DOHH2 (cell line): ENCODE measurements at regions not wholly inside any gene's neighbourhood (a gene's known extent, or its start where the extent isn't known, plus 50 kb on each side); places are given as distances from the start of the nearest gene placed in this dataset.

Experiments used
- H3F3A ChIP-seq: fragments of 200-600 bp; sonication (generic), shearing (Covaris generic); 2 replicates; pipeline ENCODE4 v1.6.0; 2016; ENCODE audit warnings: antibody characterized with exemption, mild to moderate bottlenecking; ENCODE audit not compliant: control insufficient read depth, insufficient read depth
- H3K27ac ChIP-seq: fragments of 200-600 bp; sonication (generic); 2 replicates; pipeline ENCODE4 v1.5.1; 2014; ENCODE audit warnings: low read depth, mild to moderate bottlenecking, low read length, moderate library complexity
- H3K27me3 ChIP-seq: fragments of 200-600 bp; sonication (generic); 2 replicates; pipeline ENCODE4 v1.6.1; 2014; ENCODE audit warnings: mild to moderate bottlenecking, low read length, mixed read lengths; ENCODE audit not compliant: control insufficient read depth
- H3K36me3 ChIP-seq: fragments of 200-600 bp; sonication (generic); 2 replicates; pipeline ENCODE4 v1.6.1; 2014; ENCODE audit warnings: mild to moderate bottlenecking, low read length, moderate library complexity, mixed read lengths; ENCODE audit not compliant: control insufficient read depth
- H3K4me1 ChIP-seq: fragments of 200-600 bp; sonication (generic); 2 replicates; pipeline ENCODE4 v1.6.1; 2014; ENCODE audit warnings: mild to moderate bottlenecking, low read length, mixed read lengths; ENCODE audit not compliant: control insufficient read depth
- H3K4me2 ChIP-seq: fragments of 200-600 bp; sonication (generic); 2 replicates; pipeline ENCODE4 v1.6.0; 2014; ENCODE audit warnings: mild to moderate bottlenecking, low read length, moderate library complexity
- H3K4me3 ChIP-seq: fragments of 200-600 bp; sonication (generic); 2 replicates; pipeline ENCODE4 v1.5.1; 2014; ENCODE audit warnings: mild to moderate bottlenecking, low read length, mixed read lengths
- H3K79me2 ChIP-seq: fragments of 200-600 bp; sonication (generic); 2 replicates; pipeline ENCODE4 v1.6.1; 2014; ENCODE audit warnings: mild to moderate bottlenecking, low read length, mixed read lengths; ENCODE audit not compliant: control insufficient read depth
- H3K9me2 ChIP-seq: fragments of 200-600 bp; sonication (generic); replicated peaks from 2 replicates; pipeline ENCODE4 v1.6.1; 2014; ENCODE audit warnings: mild to moderate bottlenecking, low read length, mixed read lengths; ENCODE audit not compliant: control insufficient read depth
- H3K9me3 ChIP-seq: fragments of 200-600 bp; sonication (generic); 2 replicates; pipeline ENCODE4 v1.6.1; 2014; ENCODE audit warnings: antibody characterized with exemption, low read length, mixed read lengths; ENCODE audit not compliant: control insufficient read depth, insufficient read depth
- H4K20me1 ChIP-seq: fragments of 200-600 bp; sonication (generic); 2 replicates; pipeline ENCODE4 v1.6.0; 2014; ENCODE audit warnings: low read depth, mild to moderate bottlenecking, antibody characterized with exemption, low read length, moderate library complexity; ENCODE audit not compliant: control insufficient read depth, insufficient read depth
- CTCF ChIP-seq: fragments of 200-600 bp; sonication (generic); IDR thresholded peaks from one replicate; pipeline ENCODE4 v1.5.1; 2014; ENCODE audit warnings: antibody characterized with exemption, mild to moderate bottlenecking, low read depth, low read length; ENCODE audit not compliant: poor library complexity, severe bottlenecking
- EZH2phosphoT487 ChIP-seq: fragments of 200-600 bp; sonication (generic); IDR thresholded peaks from 2 replicates; pipeline ENCODE4 v1.6.1; 2017; ENCODE audit warnings: borderline replicate concordance, mild to moderate bottlenecking, antibody characterized with exemption, low read length, moderate library complexity, mixed read lengths

DNA sequence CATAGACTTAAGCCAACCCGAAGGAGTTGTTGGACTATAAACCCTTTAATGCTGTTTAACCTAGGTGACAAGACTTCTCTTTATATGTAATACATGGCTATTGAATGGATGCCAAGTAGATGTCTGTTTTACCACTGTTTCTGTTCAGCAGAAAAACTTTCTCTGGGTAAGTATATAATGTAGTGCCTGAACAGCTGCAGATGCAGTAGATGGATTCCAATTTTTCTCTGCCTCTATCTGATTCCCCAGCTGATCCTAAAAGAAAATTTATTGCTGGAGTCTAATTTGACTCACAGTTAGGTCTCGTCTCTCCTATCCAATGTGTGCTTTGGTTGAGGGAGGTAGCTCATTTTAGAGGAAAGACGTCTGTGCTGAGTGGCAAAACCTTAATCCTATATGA, 256.5 kb upstream of the CBLB start:
- TF ChIP-seq EZH2phosphoT487: no peak
- no peak for TF ChIP-seq CTCF
- Histone ChIP-seq H3K36me3 (no peaks in the 10 kb centered on the region), H3K4me1 (no peaks in the 10 kb centered on the region), H3K27ac (no peak overlapping the region), H3K27me3 (no peaks in the 10 kb centered on the region), H3K9me3 (no peaks in the 10 kb centered on the region), H4K20me1 (no peaks in the 10 kb centered on the region), H3K4me3 (no peak overlapping the region), H3K9me2 (no peaks in the 10 kb centered on the region), H3K79me2 (no peaks in the 10 kb centered on the region), H3F3A (no peaks in the 10 kb centered on the region), H3K4me2 (no peak overlapping the region)

DNA sequence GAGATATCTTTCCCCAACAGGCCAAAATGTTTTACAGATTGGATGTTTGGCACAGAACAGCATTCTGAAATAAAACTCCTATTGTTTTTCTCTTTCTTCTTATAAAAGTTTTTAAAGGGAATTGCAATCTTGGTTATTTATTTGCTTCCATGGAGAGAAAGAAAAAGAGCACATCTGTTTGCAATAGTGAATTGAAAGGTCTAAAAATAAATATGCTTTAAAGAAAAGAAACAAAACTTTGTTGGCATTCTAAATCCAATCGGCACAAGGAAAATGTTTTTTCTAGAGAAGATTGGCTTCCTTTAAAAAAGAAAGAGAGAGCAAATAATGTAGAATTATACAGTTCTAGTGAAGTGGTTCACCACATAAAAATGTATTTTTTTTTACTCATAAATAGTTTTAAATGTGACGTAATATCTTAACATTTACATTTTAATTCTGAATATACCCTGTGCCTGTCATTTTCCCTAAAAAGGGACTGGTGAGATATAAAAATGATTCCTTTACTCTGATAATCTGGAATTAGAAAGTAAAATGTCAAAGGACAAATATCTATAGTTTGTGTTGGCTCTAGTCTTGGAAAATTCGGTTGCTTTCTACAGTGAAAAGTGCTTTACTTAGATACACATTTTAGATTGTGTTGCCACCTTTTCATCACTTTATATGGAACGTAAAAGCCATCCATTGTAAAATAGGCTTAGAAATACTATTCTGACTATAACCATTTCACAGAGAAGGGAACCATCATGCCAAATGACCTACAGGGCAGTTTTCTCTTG, 257.4 kb upstream of the CBLB start:
- Histone ChIP-seq H3K4me1 (no peaks in the 10 kb centered on the region), H3K9me2 (no peaks in the 10 kb centered on the region), H3K4me3 (no peak overlapping the region), H3K27ac (no peak overlapping the region), H3K36me3 (no peaks in the 10 kb centered on the region), H3K9me3 (no peaks in the 10 kb centered on the region), H3K4me2 (no peak overlapping the region), H3K27me3 (no peaks in the 10 kb centered on the region), H4K20me1 (no peaks in the 10 kb centered on the region), H3F3A (no peaks in the 10 kb centered on the region), H3K79me2 (no peaks in the 10 kb centered on the region)
- TF ChIP-seq CTCF: no peak
- TF ChIP-seq EZH2phosphoT487: no peak

- Histone ChIP-seq H3F3A (no peaks in the 10 kb centered on the region), H3K4me3 (no peak overlapping the region), H3K36me3 (no peaks in the 10 kb centered on the region), H3K27me3 (no peaks in the 10 kb centered on the region), H3K4me1 (no peaks in the 10 kb centered on the region), H3K9me3 (no peaks in the 10 kb centered on the region), H3K27ac (no peak overlapping the region), H3K79me2 (no peaks in the 10 kb centered on the region), H4K20me1 (no peaks in the 10 kb centered on the region), H3K4me2 (no peak overlapping the region), H3K9me2 (no peaks in the 10 kb centered on the region)
- TF ChIP-seq CTCF (no peak), EZH2phosphoT487 (no peak)
Measured at GRCh38 chr3:106126846-106127235, 258.0 kb upstream of the CBLB start.
